Fibroblast of mammary gland (primary cell): ENCODE measurements at regions not wholly inside any gene's neighbourhood (a gene's known extent, or its start where the extent isn't known, plus 50 kb on each side); places are given as distances from the start of the nearest gene placed in this dataset.
"Not testable (repeated sequence)": the region's sequence is repeated elsewhere in the genome, so short reads cannot be mapped to it uniquely, and the experiment has no call there.

Experiments used
- DNase-seq: peaks from one replicate; pipeline ENCODE4 v3.0.0-alpha.2; 2010; ENCODE audit warnings: low read depth
- H3K4me3 ChIP-seq: 2 replicates; pipeline ENCODE4 v1.5.1; 2011; ENCODE audit warnings: low read depth, mild to moderate bottlenecking, low read length, moderate library complexity; ENCODE audit not compliant: control insufficient read depth

DNA sequence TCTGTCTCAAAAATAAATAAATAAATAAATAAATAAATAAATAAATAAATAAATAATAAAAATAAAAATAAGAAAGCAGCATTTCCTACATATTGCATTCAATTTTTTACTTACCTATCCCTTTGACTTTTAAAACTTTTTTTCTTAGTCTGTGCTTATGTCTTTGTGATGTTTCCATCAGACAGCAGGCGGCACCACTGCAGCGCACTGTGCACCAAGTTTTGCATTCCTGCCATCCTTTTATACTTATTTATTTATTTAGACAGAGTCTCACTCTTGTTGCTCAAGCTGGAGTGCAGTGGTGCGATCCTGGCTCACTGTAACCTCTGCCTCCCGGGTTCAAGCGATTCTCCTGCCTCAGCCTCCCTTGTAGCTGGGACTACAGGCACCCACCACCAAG is 132.6 kb downstream of the SPATA31A6 start:
- H3K4me3 ChIP-seq, DNase-seq: not testable (repeated sequence)

DNA sequence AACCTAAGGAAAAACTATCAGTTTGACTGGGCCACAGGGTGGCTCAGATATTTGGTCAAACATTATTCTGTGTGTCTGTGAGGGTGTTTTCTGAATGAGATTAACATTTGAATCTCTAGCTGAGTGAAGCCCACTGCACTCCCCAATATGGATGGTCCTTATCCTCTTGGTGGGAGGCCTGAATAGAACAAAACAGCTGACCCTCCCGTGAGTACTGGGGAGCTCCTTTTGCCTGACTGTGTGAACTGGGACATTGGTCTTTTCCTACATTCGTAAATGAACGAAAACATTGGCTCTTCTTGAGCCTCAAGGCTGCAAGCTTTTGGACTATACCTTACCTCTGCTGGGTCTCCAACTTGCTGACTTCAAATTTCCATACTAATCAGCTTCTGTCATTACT is 134.2 kb downstream of the SPATA31A6 start:
- DNase-seq, H3K4me3 ChIP-seq: not testable (repeated sequence)

DNA sequence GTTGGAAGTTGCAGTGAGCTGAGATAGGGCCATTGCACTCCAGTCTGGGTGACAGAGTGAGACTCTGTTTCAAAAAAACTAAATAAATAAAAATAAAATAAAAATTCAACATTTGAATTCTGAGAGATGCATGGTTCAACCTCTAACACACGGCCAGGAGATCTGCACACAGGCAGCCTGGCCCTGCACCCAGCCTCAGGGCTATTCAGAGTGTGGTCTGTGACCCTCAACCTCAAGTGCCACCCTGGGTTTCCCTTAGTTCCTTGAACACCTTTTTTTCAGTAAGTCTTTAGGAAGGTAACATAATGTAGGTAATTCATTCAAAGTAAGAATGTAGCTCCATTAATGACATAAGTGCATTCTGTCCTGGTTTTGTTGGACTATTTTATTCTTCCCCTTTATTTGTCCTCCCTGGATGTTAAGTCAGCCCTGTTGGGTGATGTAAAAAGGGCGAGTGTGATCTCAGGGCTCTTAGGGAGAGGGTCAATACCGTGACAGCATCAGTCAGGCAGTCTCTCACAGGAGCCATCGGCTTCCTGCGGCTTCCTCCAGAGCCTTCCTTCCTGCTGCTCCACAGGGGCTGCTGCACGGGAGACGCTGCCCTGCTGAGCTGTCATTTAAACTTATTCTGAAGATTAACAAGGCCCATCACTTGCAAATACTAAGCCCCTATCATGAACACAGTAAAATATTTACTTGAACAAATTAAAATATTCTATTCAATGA is 139.8 kb downstream of the SPATA31A6 start:
- DNase-seq, result not testable (repeated sequence)

DNA sequence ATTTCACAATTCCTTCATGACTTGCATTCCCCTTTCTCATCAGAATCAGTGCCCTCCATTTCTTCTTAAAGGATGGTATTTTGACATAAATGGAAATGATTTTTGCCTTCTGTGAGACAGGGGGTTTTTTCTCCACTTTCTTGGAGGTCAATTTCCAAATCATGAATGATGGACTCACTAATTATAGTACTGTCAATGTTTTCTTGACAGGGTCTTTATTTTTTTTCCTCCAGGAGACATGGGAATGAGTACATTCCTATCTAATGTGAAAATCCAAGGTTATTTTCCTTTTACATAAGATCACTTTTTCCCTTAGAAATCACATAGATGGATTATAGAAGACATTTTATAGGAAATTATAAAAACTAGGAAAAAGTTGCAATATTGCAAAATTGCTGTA is 141.7 kb downstream of the SPATA31A6 start:
- not testable (repeated sequence) for H3K4me3 ChIP-seq, DNase-seq

More for the DNA sequence above, 139.8 kb downstream of the SPATA31A6 start:
- not testable (repeated sequence) for H3K4me3 ChIP-seq

DNA sequence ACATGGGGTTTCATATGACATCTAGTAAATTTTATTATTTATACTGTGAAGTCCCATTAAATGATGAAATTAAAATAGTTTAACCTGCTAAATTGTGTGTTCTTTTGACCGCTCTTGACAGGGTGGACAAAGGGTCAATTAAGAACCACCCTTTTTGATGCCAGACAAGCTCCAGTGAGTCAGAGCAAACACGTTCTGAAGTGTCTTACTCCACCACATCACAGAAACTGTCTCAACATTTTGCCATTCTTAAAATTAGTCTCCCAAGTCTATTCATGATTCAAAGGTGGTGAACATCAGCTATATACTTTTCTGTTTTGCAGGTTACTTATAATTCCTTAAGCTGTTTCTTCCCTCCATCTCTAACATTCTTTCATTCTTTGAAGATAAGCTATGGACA is 142.1 kb downstream of the SPATA31A6 start:
- not testable (repeated sequence) for DNase-seq, H3K4me3 ChIP-seq

DNA sequence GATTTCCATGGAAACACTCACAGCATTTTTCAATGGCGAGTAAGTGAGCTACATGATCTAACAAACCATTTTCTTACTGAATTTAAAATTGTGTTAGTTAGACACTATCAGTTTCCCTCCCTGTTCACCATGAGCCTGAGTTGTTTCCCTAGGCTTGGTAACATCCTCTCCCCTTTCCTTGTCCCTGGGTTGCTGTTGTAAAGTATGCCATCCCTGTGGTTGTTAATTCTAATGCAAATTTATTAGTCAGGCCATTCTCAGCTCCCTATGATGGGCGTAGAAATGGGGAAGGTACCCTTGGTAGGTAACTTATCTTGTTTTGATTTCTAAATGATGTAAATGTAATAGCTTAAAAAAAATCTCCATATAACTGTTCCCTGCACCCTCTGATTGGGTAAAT is 143.0 kb downstream of the SPATA31A6 start:
- not testable (repeated sequence) for H3K4me3 ChIP-seq, DNase-seq

DNA sequence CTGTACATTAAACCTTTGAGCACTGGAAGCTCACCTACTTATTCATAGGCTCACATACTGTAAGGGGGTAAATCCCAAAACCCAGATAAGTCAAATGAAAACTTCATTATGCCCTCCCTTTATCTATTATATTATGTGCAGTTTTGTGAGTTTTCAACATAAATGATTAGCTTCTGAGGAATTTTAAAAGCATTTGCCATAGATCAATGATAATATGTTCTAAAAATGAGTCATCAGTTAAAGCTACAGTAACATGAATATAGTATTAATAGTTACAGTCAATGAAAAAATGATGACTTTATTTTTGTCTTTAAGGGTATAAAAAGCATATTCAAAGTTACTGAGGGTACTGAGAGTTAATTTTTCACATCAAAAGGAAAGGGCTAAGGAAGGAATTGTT is 151.9 kb downstream of the SPATA31A6 start:
- not testable (repeated sequence) for H3K4me3 ChIP-seq, DNase-seq

DNA sequence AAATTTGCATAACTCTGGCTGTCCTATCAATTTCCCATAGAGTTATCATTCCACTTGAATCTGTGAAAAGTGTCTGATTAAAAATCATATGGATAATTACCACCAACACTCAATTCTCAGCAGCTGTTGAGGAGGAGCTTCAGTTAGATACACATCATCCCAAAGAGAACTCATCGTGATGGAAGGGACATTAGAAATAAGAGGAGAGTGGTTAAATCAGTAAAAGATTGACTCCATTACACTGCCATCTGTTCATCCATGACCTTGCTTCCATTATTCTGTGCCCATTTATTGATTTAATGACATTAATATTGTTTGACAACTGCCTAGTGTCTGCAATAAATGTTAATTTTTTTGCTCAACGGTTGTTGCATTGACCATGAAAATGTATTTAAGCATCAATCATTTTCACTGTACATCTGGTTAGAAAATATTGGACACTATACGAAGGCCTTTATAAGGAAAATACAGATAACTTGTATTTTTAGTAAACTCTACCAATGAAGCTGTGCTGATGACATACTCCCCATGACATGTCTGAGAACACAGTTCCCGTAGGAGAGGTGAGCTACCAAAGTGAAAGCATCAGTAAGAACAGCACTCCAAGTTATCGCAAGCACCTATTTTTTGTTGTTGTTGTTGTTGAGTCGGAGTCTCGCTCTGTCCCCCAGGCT is 152.7 kb downstream of the SPATA31A6 start:
- DNase-seq, H3K4me3 ChIP-seq: not testable (repeated sequence)

DNA sequence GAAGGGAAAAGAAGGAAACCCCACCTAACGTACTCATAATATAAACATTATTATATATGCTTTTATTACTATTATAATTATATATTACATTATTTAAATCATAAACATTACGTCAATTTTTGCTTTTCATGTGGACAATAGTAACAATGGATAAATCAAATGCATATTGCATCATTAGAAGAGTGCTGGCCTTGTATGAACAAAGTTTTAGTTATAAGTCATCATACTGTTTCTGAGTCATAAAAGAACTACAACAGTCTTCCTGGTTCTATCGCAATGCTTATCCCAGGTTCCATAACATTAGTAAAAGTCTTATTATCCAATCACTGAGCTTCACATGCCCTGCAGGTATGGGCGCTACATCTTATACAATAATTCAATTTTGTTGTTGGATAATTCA is 154.8 kb downstream of the SPATA31A6 start:
- H3K4me3 ChIP-seq, result not testable (repeated sequence)
- peak; percentile 5 for DNase-seq

DNA sequence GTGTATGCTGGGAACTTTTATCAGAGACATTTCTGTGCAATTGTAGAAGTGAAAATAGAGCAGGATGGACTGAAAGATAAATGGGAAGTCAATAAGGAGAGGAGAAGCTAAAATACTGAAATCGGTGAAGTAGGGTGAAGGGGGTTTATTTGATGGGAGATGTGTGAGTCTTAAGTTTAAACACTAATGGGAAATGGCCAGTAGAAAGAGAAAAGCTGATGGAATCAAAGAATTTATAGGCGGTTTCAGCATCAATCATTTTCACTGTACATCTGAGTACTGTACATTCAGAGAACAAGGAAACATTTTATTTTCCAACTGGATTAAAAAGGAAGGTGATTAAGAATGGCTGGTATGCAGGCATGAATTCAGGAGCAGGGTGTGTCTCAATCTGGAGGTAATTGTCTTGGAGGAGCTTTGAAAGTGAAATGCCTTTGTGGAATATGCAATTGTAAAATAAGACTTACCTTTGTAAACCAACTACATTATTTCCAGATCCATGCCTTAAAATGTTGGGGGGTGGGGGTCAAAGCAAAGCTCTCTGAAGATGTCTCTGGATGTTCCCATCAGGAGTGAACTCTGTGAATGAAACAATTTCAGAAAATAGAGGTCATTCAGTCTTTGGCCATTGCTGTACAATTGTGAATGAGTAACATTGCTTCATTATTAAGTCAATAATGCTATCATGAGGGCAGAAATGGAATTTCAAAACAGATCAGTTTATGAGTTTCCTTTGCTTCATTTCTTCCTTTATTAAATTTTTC is 156.4 kb downstream of the SPATA31A6 start:
- not testable (repeated sequence) for H3K4me3 ChIP-seq

DNA sequence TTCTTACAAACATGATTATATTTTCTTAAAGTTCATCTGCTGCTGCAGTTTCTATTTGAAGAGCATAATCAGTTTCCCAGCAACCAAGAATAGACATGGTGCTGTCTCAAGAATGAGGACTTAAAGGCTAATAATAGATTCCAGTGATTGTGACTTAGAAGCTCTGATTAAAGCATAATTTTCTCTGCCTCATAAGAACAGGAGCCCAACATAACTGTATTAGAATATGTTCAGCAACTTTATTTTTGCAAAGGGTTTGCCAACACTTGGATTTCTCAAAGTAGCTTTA is 156.9 kb downstream of the SPATA31A6 start:
- H3K4me3 ChIP-seq, DNase-seq: not testable (repeated sequence)

More for the DNA sequence above, 156.4 kb downstream of the SPATA31A6 start:
- DNase-seq, result not testable (repeated sequence)

DNA sequence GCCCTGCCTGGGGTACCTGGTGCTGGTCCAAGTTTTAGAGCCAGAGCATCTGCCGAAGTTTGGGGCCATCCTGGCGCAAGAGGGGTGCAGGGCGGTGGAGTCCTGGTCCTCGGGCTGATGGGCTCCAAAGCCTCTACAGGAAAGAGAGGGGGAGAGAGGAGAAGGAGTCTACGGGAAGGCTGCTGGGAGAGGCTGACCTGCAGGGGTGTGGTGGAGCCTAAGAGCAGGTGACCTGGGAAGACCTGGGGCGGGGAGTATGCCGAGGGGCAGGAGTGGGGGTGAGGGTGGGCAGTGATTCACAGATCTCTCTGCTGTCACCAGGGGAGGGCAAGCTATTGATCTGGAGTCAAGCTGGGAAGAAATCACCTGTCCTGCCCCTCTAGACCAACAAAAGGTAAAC is 158.4 kb downstream of the SPATA31A6 start:
- not testable (repeated sequence) for H3K4me3 ChIP-seq, DNase-seq

DNA sequence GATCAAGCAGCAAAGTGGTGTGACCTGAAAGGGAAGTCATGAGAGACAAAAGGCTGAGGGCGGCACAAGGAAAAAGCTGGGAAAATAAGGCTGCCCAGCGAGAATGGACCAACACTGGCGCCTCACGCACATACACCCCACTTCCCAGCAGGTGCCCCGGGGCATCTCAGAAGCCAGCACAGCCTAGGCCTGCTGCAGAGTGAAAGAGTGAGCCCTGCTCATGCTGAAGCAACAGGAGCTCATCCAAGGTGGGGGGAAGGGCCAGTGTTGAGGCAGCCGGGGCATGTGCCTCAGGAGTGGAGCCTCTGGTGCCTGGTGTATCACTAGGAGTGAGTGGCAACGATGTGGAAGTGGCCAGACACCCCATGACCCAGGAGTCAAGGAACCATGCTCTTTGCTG is 158.8 kb downstream of the SPATA31A6 start:
- H3K4me3 ChIP-seq, DNase-seq: not testable (repeated sequence)

DNA sequence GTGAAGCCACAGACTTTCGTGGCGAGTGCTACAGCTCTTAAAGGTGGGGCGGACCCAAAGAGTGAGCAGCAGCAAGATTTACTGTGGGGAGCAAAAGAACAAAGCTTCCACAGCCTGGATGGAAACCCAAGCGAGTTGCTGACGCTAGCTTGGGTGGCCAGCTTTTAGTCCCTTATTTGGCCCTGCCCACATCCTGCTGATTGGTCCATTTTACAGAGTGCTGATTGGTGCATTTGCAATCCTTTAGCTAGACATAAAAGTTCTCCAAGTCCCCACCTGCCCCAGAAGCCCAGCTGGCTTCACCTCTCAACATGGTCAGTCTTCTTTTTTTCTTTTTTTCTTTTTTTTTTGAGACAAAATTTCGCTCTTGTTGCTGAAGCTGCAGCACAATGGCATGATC is 161.0 kb downstream of the SPATA31A6 start:
- H3K4me3 ChIP-seq, DNase-seq: not testable (repeated sequence)

DNA sequence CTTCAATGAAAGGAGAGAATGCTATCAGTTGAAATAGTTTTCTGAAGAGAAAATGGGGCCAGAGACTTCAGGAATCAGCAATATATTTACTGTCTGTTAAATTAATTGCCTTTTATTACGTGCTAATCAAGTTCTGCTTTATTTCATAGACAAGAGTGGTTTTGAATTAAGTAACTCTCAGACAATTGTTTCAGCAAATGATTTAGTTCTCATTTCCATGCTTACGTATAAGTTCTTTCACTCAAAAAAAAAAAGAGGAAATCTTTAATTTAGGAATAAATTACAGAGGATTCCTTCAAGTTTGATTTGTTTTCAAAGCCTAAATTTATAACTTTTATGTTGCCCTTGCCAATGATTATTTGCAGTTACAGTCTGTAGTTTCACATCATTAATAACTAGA is 163.5 kb downstream of the SPATA31A6 start:
- DNase-seq, H3K4me3 ChIP-seq: not testable (repeated sequence)

DNA sequence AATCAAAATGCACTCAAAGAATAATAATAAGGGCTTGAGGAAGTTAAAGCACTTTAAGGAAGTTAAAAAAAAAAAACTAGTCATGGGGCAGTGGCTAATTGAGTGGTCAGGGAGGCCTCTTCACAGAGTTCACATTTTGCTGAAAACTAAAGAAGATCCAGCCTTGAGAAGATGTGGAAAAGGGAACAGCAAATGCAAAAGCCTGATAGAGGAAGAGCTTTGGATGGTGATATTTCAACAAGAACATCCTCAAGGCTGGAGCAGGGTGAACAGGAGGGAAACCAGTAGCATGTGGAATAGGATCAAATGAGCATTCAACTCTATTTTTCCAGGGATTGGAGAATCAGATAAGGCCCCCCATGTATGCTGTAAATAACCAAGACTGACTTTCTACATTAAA is 165.7 kb downstream of the SPATA31A6 start:
- H3K4me3 ChIP-seq, DNase-seq: not testable (repeated sequence)

DNA sequence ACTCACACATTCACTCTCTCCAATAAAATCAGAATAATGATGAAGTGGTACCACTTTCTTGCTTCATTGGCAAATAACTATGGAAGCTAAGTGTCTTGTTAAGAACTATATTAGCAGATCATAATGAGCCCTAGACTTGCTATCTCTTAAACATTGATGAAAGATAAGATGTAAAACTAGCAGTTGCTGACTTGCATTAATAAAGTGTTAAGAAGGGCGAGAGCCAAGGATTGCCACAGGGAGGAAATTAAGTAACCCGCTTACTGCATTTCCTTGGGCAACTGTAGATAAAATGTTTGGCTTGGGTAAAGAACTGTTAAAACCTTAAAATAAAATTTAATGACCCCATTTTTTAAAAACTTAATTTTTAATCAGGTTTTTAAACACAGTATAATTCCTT is 167.0 kb downstream of the SPATA31A6 start:
- not testable (repeated sequence) for H3K4me3 ChIP-seq, DNase-seq

DNA sequence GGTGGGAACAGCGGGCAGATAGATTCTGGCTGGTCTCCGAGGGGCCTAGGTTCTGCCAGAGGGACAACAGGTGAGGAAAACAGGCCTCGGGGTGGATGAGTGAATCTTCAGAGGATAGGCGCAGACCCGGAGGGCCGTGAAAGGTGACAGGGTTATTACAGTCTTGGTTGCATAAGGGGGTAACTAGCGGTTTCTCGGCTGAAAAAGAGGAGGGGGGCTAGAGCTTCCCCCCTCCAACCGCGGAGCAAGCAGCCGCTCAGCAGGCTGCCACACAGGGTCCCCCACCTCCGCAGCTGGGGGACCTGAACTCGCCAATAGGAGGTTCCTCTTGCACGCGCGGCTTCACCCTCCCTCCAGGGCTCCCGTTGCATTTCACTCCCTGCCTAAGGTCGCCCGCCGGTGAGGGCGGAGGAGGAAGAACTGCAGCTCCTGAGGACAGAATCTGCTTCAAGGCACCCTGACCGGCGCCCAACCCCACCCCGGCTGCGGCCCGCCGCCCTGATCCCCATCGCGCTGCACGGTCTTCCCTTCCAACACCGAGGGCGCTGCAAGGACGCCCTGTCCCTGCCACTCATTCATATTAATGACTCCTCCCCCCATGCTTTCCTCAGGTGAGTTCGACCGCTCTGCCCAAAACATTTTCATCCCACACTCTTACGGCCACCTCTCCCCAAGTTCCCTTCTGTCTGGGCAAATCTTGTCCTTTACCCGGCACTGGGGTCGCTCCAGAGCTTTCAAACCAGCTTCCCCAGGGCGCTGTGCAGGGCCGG is 174.3 kb downstream of the SPATA31A6 start:
- not testable (repeated sequence) for DNase-seq, H3K4me3 ChIP-seq
